ENCODE measurements at regions not wholly inside any gene's neighbourhood (a gene's known extent, or its start where the extent isn't known, plus 50 kb on each side); places are given as distances from the start of the nearest gene placed in this dataset.

DNA sequence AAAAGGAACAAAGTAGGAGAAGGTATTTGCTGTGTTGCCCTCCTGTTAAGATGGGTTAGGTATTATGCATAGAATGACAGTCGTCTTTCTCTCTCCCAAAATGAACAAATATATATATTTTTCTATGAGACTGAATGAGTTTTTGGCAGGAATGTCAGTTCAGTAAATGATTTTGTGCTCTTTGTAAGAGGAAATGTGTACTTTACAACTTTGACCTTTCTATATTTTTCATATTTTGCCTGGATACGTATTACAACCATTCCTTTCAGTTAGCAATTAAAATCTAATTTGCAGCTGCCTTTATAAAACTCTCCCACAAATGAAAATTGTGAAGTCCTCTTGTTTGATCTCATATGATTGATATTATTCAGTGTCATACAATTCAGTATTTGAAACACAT, 336.6 kb upstream of the MEOX2 start:
- Histone ChIP-seq H3K27ac (no peak overlapping the region), H3K4me3 (no peak overlapping the region), H3K36me3 (no peaks in the 10 kb centered on the region), H3K27me3 (no peaks in the 10 kb centered on the region), H3K4me1 (peaks cover 24% of the 10 kb centered on the region in 2 donors), H3K9me3 (no peaks in the 10 kb centered on the region)
- in situ Hi-C loops (cut with MboI; ENCODE audit: low sequenced_read_pairs in 4 of 4) (no loop called here), intact Hi-C loops (cut with DNase I; ENCODE audit: low total_unique reads) (no loop called here)
- ATAC-seq (no peak), DNase-seq (no peak)
- no peak for TF ChIP-seq POLR2A (IDR thresholded peaks at IDR 0.05)
- TF ChIP-seq CTCF (IDR thresholded peaks at IDR 0.05 in 4 of 5, conservative IDR thresholded peaks at IDR 0.05 in 1 of 5), result no peak

DNA sequence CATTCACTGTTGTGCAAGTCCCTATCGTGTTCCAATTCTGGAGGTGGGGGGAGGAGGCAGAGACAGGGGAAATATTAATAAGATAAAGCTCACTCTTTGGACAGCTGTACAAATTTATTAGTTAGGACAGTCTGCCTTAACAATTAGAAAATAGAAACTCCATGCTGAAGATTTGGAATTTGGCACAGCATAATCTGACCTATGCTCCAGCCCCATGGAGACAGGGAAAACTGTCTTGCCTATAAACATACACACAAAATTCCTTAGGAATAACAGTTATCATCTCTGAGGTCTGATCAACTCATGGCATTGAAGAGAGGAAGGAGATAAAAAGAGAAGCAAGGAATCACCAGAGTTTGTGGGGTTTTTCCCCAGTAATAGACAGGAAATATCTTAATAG, 335.4 kb upstream of the MEOX2 start:
- no peak overlapping the region for H3K27ac ChIP-seq
- intact Hi-C loops (cut with DNase I; ENCODE audit: low total_unique reads), result no loop called here
- H3K9me3 ChIP-seq, result no peaks in the 10 kb centered on the region
- H3K36me3 ChIP-seq, result no peaks in the 10 kb centered on the region
- ATAC-seq (no peak), DNase-seq (no peak)
- H3K27me3 ChIP-seq, result no peaks in the 10 kb centered on the region
- H3K4me3 ChIP-seq, result no peak overlapping the region
- no peak for TF ChIP-seq CTCF (IDR thresholded peaks at IDR 0.05 in 4 of 5, conservative IDR thresholded peaks at IDR 0.05 in 1 of 5)
- no peak for TF ChIP-seq POLR2A (IDR thresholded peaks at IDR 0.05)
- H3K4me1 ChIP-seq, result peaks cover 16 to 18% of the 10 kb centered on the region in 2 donors
- in situ Hi-C loops (cut with MboI; ENCODE audit: low sequenced_read_pairs in 4 of 4), result no loop called here

GRCh38 chr7:16015981-16016380, 329.5 kb upstream of the MEOX2 start:
- ATAC-seq (no peak), DNase-seq (no peak)
- in situ Hi-C loops (cut with MboI; ENCODE audit: low sequenced_read_pairs in 4 of 4), result no loop called here
- Histone ChIP-seq H3K36me3 (no peaks in the 10 kb centered on the region), H3K4me3 (no peak overlapping the region), H3K9me3 (no peaks in the 10 kb centered on the region), H3K27ac (no peak overlapping the region), H3K27me3 (no peaks in the 10 kb centered on the region), H3K4me1 (no peaks in the 10 kb centered on the region)
- no peak for TF ChIP-seq POLR2A (IDR thresholded peaks at IDR 0.05)
- no peak for TF ChIP-seq CTCF (IDR thresholded peaks at IDR 0.05 in 4 of 5, conservative IDR thresholded peaks at IDR 0.05 in 1 of 5)
- intact Hi-C loops (cut with DNase I; ENCODE audit: low total_unique reads), result no loop called here

- Histone ChIP-seq H3K27me3 (no peaks in the 10 kb centered on the region), H3K9me3 (no peaks in the 10 kb centered on the region), H3K27ac (no peak overlapping the region), H3K36me3 (no peaks in the 10 kb centered on the region), H3K4me3 (no peak overlapping the region), H3K4me1 (no peaks in the 10 kb centered on the region)
- in situ Hi-C loops (cut with MboI; ENCODE audit: low sequenced_read_pairs in 4 of 4), result no loop called here
- ATAC-seq (no peak), DNase-seq (no peak)
- no peak for TF ChIP-seq POLR2A (IDR thresholded peaks at IDR 0.05)
- no peak for TF ChIP-seq CTCF (IDR thresholded peaks at IDR 0.05 in 4 of 5, conservative IDR thresholded peaks at IDR 0.05 in 1 of 5)
- intact Hi-C loops (cut with DNase I; ENCODE audit: low total_unique reads), result no loop called here
These were observed 327.5 kb upstream of the MEOX2 start for GRCh38 chr7:16014031-16014430.

DNA sequence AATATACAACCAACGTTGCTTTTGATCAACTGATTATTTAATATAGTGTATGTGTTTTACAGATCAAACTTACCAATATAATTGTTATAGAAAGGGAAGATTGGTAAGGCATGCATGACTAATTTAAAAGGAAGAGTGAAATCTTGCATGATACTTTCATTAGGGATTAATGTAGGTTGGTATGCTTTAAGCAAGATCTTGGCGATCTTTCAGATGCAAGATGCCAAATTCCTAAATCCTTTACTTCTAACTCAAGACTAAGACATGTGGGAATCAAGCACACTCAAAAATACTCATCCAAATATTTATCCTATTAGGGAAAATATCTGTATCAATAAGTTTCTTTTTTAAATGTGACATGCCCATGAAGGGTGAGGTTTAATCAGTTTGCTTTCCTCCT, 321.4 kb upstream of the MEOX2 start:
- no peak overlapping the region for H3K27ac ChIP-seq
- intact Hi-C loops (cut with DNase I; ENCODE audit: low total_unique reads), result no loop called here
- H3K9me3 ChIP-seq, result no peaks in the 10 kb centered on the region
- no peaks in the 10 kb centered on the region for H3K4me1 ChIP-seq
- no peaks in the 10 kb centered on the region for H3K36me3 ChIP-seq
- ATAC-seq (no peak), DNase-seq (no peak)
- no peak for TF ChIP-seq CTCF (IDR thresholded peaks at IDR 0.05 in 4 of 5, conservative IDR thresholded peaks at IDR 0.05 in 1 of 5)
- TF ChIP-seq POLR2A (IDR thresholded peaks at IDR 0.05), result no peak
- H3K4me3 ChIP-seq, result no peak overlapping the region
- no peaks in the 10 kb centered on the region for H3K27me3 ChIP-seq
- in situ Hi-C loops (cut with MboI; ENCODE audit: low sequenced_read_pairs in 4 of 4), result no loop called here
